PC-9 (cell line): ENCODE measurements at regions not wholly inside any gene's neighbourhood (a gene's known extent, or its start where the extent isn't known, plus 50 kb on each side); places are given as distances from the start of the nearest gene placed in this dataset.

Experiments used
- BruUV-seq: library from RNA; stranded (reverse); fragments of 400-500 nt; replicated peaks from 2 replicates; lab custom pipeline; 2021; lab: Mats Ljungman, UMichigan
- CTCF ChIA-PET: fragments of 300-600 bp; sonication (Branson Sonifier 250); formaldehyde crosslinking; loops from one replicate; lab custom pipeline; 2022; ENCODE audit warnings: antibody characterized with exemption; lab: Charles Lee
- POLR2A ChIA-PET: fragments of 300-600 bp; sonication (Branson Sonifier 250); formaldehyde crosslinking; loops from one replicate; lab custom pipeline; 2022; ENCODE audit warnings: antibody characterized with exemption; ENCODE audit not compliant: unreplicated experiment; lab: Charles Lee
- DNase-seq, 2 experiments: peaks; one replicate each; pipeline versions ENCODE4 v3.0.0 to v3.0.0-alpha.2; 2015 to 2022; ENCODE audit warnings: mixed read lengths in 1 of 2
- H2AFZ ChIP-seq: fragments of 200-600 bp; sonication (generic); 2 replicates; pipeline ENCODE4 v1.8.1; 2017; ENCODE audit warnings: antibody characterized with exemption
- H3F3A ChIP-seq: fragments of 200-600 bp; sonication (generic); 2 replicates; pipeline ENCODE4 v1.8.1; 2017; ENCODE audit warnings: antibody characterized with exemption, mild to moderate bottlenecking, low read depth; ENCODE audit not compliant: insufficient read depth
- H3K27ac ChIP-seq: fragments of 200-600 bp; sonication (generic); 2 replicates; pipeline ENCODE4 v1.6.1; 2016; ENCODE audit warnings: mixed run types
- H3K27me3 ChIP-seq: fragments of 200-600 bp; sonication (generic); 2 replicates; pipeline ENCODE4 v1.6.1; 2016; ENCODE audit warnings: low read depth, mixed run types; ENCODE audit not compliant: insufficient read depth
- H3K36me3 ChIP-seq: fragments of 200-600 bp; sonication (generic); 2 replicates; pipeline ENCODE4 v1.6.1; 2016; ENCODE audit warnings: low read depth, mixed run types
- H3K4me1 ChIP-seq: fragments of 200-600 bp; sonication (generic); replicated peaks from 2 replicates; pipeline ENCODE4 v1.6.1; 2016; ENCODE audit warnings: mixed run types; ENCODE audit not compliant: insufficient read depth
- H3K4me2 ChIP-seq: fragments of 200-600 bp; sonication (generic); 2 replicates; pipeline ENCODE4 v1.6.1; 2017; ENCODE audit warnings: mixed run types
- H3K4me3 ChIP-seq: fragments of 200-600 bp; sonication (generic); 2 replicates; pipeline ENCODE4 v1.6.1; 2016; ENCODE audit warnings: mixed run types
- H3K79me2 ChIP-seq: fragments of 200-600 bp; sonication (generic); 2 replicates; pipeline ENCODE4 v1.6.1; 2017; ENCODE audit warnings: low read depth, mixed run types
- H3K9me2 ChIP-seq: fragments of 200-600 bp; sonication (generic); 2 replicates; pipeline ENCODE4 v1.8.1; 2017; ENCODE audit warnings: mild to moderate bottlenecking; ENCODE audit not compliant: insufficient read depth
- H3K9me3 ChIP-seq: fragments of 200-600 bp; sonication (generic); 2 replicates; pipeline ENCODE4 v1.8.1; 2016; ENCODE audit warnings: low read depth; ENCODE audit not compliant: insufficient read depth
- H4K20me1 ChIP-seq: fragments of 200-600 bp; sonication (generic); 2 replicates; pipeline ENCODE4 v1.8.1; 2017; ENCODE audit not compliant: insufficient read depth
- EZH2 ChIP-seq: fragments of 200-600 bp; sonication (generic); IDR thresholded peaks from 2 replicates; pipeline ENCODE4 v1.8.0; 2017; ENCODE audit warnings: antibody characterized with exemption, low read depth
- intact Hi-C: fragments of 100-400 bp; cut with micrococcal nuclease; formaldehyde crosslinking; loops from one replicate; pipeline ENCODE4 v1.10.0; 2022; ENCODE audit not compliant: unreplicated experiment
- TF ChIP-seq, protein P1 (sequence below): fragments of 200-600 bp; sonication (generic); conservative IDR thresholded peaks from 2 replicates; pipeline ENCODE4 v1.6.1; 2017; ENCODE audit warnings: mixed run types, antibody characterized with exemption, mild to moderate bottlenecking, moderate library complexity

- Histone ChIP-seq H3K79me2 (no peaks in the 10 kb centered on the region), H3K9me2 (no peaks in the 10 kb centered on the region), H2AFZ (no peak overlapping the region), H3K4me3 (no peak overlapping the region), H3K9me3 (peaks cover 3% of the 10 kb centered on the region; the same call in 1 of the 2 replicates), H3K36me3 (peaks cover 3% of the 10 kb centered on the region; the same call in 1 of the 2 replicates), H3K4me1 (peaks cover 10% of the 10 kb centered on the region), H4K20me1 (no peaks in the 10 kb centered on the region), H3K27ac (no peak overlapping the region), H3K4me2 (no peak overlapping the region), H3F3A (no peaks in the 10 kb centered on the region), H3K27me3 (no peaks in the 10 kb centered on the region)
- ChIA-PET CTCF (no interaction called here), POLR2A (no interaction called here)
- no TSS peak for BruUV-seq
- no peak for DNase-seq
- intact Hi-C loops = no loop called here
- TF ChIP-seq EZH2 = no peak
- TF ChIP-seq, protein P1, sequence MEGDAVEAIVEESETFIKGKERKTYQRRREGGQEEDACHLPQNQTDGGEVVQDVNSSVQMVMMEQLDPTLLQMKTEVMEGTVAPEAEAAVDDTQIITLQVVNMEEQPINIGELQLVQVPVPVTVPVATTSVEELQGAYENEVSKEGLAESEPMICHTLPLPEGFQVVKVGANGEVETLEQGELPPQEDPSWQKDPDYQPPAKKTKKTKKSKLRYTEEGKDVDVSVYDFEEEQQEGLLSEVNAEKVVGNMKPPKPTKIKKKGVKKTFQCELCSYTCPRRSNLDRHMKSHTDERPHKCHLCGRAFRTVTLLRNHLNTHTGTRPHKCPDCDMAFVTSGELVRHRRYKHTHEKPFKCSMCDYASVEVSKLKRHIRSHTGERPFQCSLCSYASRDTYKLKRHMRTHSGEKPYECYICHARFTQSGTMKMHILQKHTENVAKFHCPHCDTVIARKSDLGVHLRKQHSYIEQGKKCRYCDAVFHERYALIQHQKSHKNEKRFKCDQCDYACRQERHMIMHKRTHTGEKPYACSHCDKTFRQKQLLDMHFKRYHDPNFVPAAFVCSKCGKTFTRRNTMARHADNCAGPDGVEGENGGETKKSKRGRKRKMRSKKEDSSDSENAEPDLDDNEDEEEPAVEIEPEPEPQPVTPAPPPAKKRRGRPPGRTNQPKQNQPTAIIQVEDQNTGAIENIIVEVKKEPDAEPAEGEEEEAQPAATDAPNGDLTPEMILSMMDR = no peak
Measured at GRCh38 chr5:58040044-58040443, 419.8 kb downstream of the PLK2 start.

GRCh38 chr5:58037899-58038298 is 422.0 kb downstream of the PLK2 start:
- Histone ChIP-seq H3K36me3 (no peaks in the 10 kb centered on the region), H3K9me3 (peaks cover 3% of the 10 kb centered on the region; the same call in 1 of the 2 replicates), H3K27ac (no peak overlapping the region), H3F3A (no peaks in the 10 kb centered on the region), H3K79me2 (no peaks in the 10 kb centered on the region), H3K4me3 (no peak overlapping the region), H3K4me2 (no peak overlapping the region), H2AFZ (no peak overlapping the region), H4K20me1 (no peaks in the 10 kb centered on the region), H3K27me3 (no peaks in the 10 kb centered on the region), H3K9me2 (no peaks in the 10 kb centered on the region), H3K4me1 (peaks cover 3% of the 10 kb centered on the region)
- no peak for DNase-seq
- CTCF ChIA-PET = no interaction called here
- intact Hi-C loops = no loop called here
- no peak for TF ChIP-seq EZH2
- TF ChIP-seq, protein P1 = no peak
- POLR2A ChIA-PET = interaction anchor here (0.6 kb wide), 1 partner anchor 11 kb away, joined by 7 read pairs; no protein-coding TSS in a partner anchor
- no TSS peak for BruUV-seq

GRCh38 chr5:58025809-58026208 is 434.1 kb downstream of the PLK2 start:
- ChIA-PET POLR2A (no interaction called here), CTCF (no interaction called here)
- no TSS peak for BruUV-seq
- no peak overlapping the region for H3K4me2 ChIP-seq
- no peak for TF ChIP-seq EZH2
- TF ChIP-seq, protein P1 = no peak
- no peak overlapping the region for H2AFZ ChIP-seq
- no peak overlapping the region for H3K4me3 ChIP-seq
- H3K79me2 ChIP-seq = no peaks in the 10 kb centered on the region
- no peaks in the 10 kb centered on the region for H3K27me3 ChIP-seq
- H3K9me3 ChIP-seq = no peaks in the 10 kb centered on the region
- intact Hi-C loops = no loop called here
- H3K36me3 ChIP-seq = no peaks in the 10 kb centered on the region
- no peak for DNase-seq
- no peak overlapping the region for H3K27ac ChIP-seq
- H4K20me1 ChIP-seq = no peaks in the 10 kb centered on the region
- H3F3A ChIP-seq = peaks cover 4% of the 10 kb centered on the region; the same call in 1 of the 2 replicates
- peaks cover 18% of the 10 kb centered on the region for H3K4me1 ChIP-seq
- H3K9me2 ChIP-seq = no peaks in the 10 kb centered on the region
